ENCODE measurements at regions not wholly inside any gene's neighbourhood (a gene's known extent, or its start where the extent isn't known, plus 50 kb on each side); places are given as distances from the start of the nearest gene placed in this dataset.

GRCh38 chr10:21413268-21413667, 112.2 kb downstream of the SKIDA1 start:
- ATAC-seq (ENCODE audit: low FRiP score in 2 of 2) (no peak), DNase-seq (no peak)
- no peak for TF ChIP-seq EP300 (IDR thresholded peaks at IDR 0.05)
- TF ChIP-seq POLR2AphosphoS5 (IDR thresholded peaks at IDR 0.05), result no peak
- TF ChIP-seq POLR2A (IDR thresholded peaks at IDR 0.05), result no peak
- TF ChIP-seq CTCF (IDR thresholded peaks at IDR 0.05), result no peak
- Histone ChIP-seq H3K36me3 (no peaks in the 10 kb centered on the region), H3K9me3 (no peaks in the 10 kb centered on the region), H3K4me3 (no peak overlapping the region), H3K4me1 (no peaks in the 10 kb centered on the region), H3K27ac (no peak overlapping the region), H3K27me3 (no peaks in the 10 kb centered on the region)
- 88 to 89% methylated on average over 6 of the region's 6 CpGs for WGBS, 2 donors

GRCh38 chr10:21406595-21407193, 118.8 kb downstream of the SKIDA1 start:
- Histone ChIP-seq H3K4me3 (no peak overlapping the region), H3K9me3 (no peaks in the 10 kb centered on the region), H3K36me3 (no peaks in the 10 kb centered on the region), H3K27me3 (no peaks in the 10 kb centered on the region), H3K27ac (no peak overlapping the region), H3K4me1 (peaks cover 0 to 6% (median 0%) of the 10 kb centered on the region in 4 donors)
- DNase-seq (no peak), ATAC-seq (ENCODE audit: low FRiP score in 2 of 2) (peak in 1 of 2 donors; percentile 66)
- WGBS, 2 donors, result 55 to 68% methylated on average over 7 of the region's 7 CpGs
- TF ChIP-seq CTCF (IDR thresholded peaks at IDR 0.05) (no peak), EP300 (IDR thresholded peaks at IDR 0.05) (no peak), POLR2AphosphoS5 (IDR thresholded peaks at IDR 0.05) (no peak), POLR2A (IDR thresholded peaks at IDR 0.05) (no peak)

- no peaks in the 10 kb centered on the region for H3K9me3 ChIP-seq
- no peaks in the 10 kb centered on the region for H3K27me3 ChIP-seq
- 92 to 96% methylated on average over 8 of the region's 8 CpGs for WGBS, 2 donors
- DNase-seq (no peak), ATAC-seq (ENCODE audit: low FRiP score in 2 of 2) (no peak)
- H3K27ac ChIP-seq, result no peak overlapping the region
- no peak overlapping the region for H3K4me3 ChIP-seq
- no peaks in the 10 kb centered on the region for H3K36me3 ChIP-seq
- TF ChIP-seq POLR2A (IDR thresholded peaks at IDR 0.05) (no peak), EP300 (IDR thresholded peaks at IDR 0.05) (no peak), POLR2AphosphoS5 (IDR thresholded peaks at IDR 0.05) (no peak), CTCF (IDR thresholded peaks at IDR 0.05) (no peak)
- peaks cover 0 to 6% (median 0%) of the 10 kb centered on the region in 4 donors for H3K4me1 ChIP-seq
These were observed 119.5 kb downstream of the SKIDA1 start for GRCh38 chr10:21405981-21406380.

- 83 to 85% methylated on average over 8 of the region's 8 CpGs for WGBS, 2 donors
- no peak overlapping the region for H3K4me3 ChIP-seq
- no peaks in the 10 kb centered on the region for H3K9me3 ChIP-seq
- H3K4me1 ChIP-seq, result peaks cover 0 to 6% (median 0%) of the 10 kb centered on the region in 4 donors
- no peak overlapping the region for H3K27ac ChIP-seq
- H3K36me3 ChIP-seq, result no peaks in the 10 kb centered on the region
- TF ChIP-seq POLR2AphosphoS5 (IDR thresholded peaks at IDR 0.05), result no peak
- no peak for TF ChIP-seq EP300 (IDR thresholded peaks at IDR 0.05)
- no peak for TF ChIP-seq CTCF (IDR thresholded peaks at IDR 0.05)
- TF ChIP-seq POLR2A (IDR thresholded peaks at IDR 0.05), result no peak
- H3K27me3 ChIP-seq, result no peaks in the 10 kb centered on the region
- DNase-seq, result no peak
- ATAC-seq (ENCODE audit: low FRiP score in 2 of 2), result no peak
These were observed 122.0 kb downstream of the SKIDA1 start for GRCh38 chr10:21403256-21404015.
